Chondrocyte (in vitro differentiated cells): ENCODE measurements at regions not wholly inside any gene's neighbourhood (a gene's known extent, or its start where the extent isn't known, plus 50 kb on each side); places are given as distances from the start of the nearest gene placed in this dataset.

Experiments used
- DNase-seq: peaks from one replicate; pipeline ENCODE4 v3.0.0; 2021; ENCODE audit warnings: mixed read lengths, low spot score
- H3K27ac Mint-ChIP-seq: one replicate; pipeline ENCODE4 v1.8.0; 2021; ENCODE audit warnings: mild to moderate bottlenecking, moderate library complexity, mixed read lengths; ENCODE audit not compliant: unreplicated experiment
- H3K27me3 Mint-ChIP-seq: 2 replicates; pipeline ENCODE4 v1.8.0; 2021; ENCODE audit warnings: low read depth, mixed read lengths
- H3K36me3 Mint-ChIP-seq: 2 replicates; pipeline ENCODE4 v1.8.0; 2021; ENCODE audit warnings: low read depth, mixed read lengths
- H3K4me1 Mint-ChIP-seq: 2 replicates; pipeline ENCODE4 v1.8.0; 2021; ENCODE audit warnings: low read depth, mild to moderate bottlenecking, mixed read lengths
- H3K4me3 Mint-ChIP-seq: one replicate; pipeline ENCODE4 v1.8.0; 2021; ENCODE audit warnings: mild to moderate bottlenecking, moderate library complexity, mixed read lengths; ENCODE audit not compliant: unreplicated experiment
- H3K9me3 Mint-ChIP-seq: 2 replicates; pipeline ENCODE4 v1.8.0; 2021; ENCODE audit warnings: low read depth, mixed read lengths
- CTCF ChIP-seq: fragments of 200-600 bp; sonication (generic); IDR thresholded peaks from 2 replicates; pipeline ENCODE4 v1.5.0; 2021; ENCODE audit warnings: antibody characterized with exemption, mild to moderate bottlenecking, moderate library complexity

- Mint-ChIP-seq H3K4me1 (no peaks in the 10 kb centered on the region), H3K27me3 (peaks cover 10% of the 10 kb centered on the region), H3K27ac (no peak overlapping the region), H3K9me3 (no peaks in the 10 kb centered on the region), H3K36me3 (no peaks in the 10 kb centered on the region), H3K4me3 (no peak overlapping the region)
- no peak for TF ChIP-seq CTCF
- no peak for DNase-seq
Measured at GRCh38 chr3:117485841-117486240, 776.3 kb downstream of the TUSC7 start.

- H3K36me3 Mint-ChIP-seq: no peaks in the 10 kb centered on the region
- no peak for DNase-seq
- H3K27me3 Mint-ChIP-seq: peaks cover 10% of the 10 kb centered on the region
- H3K4me3 Mint-ChIP-seq: no peak overlapping the region
- H3K27ac Mint-ChIP-seq: no peak overlapping the region
- H3K9me3 Mint-ChIP-seq: no peaks in the 10 kb centered on the region
- no peaks in the 10 kb centered on the region for H3K4me1 Mint-ChIP-seq
- no peak for TF ChIP-seq CTCF
Measured at GRCh38 chr3:117486719-117487716, 777.4 kb downstream of the TUSC7 start.

- Mint-ChIP-seq H3K36me3 (no peaks in the 10 kb centered on the region), H3K27me3 (peaks cover 15% of the 10 kb centered on the region), H3K4me1 (no peaks in the 10 kb centered on the region), H3K9me3 (no peaks in the 10 kb centered on the region), H3K4me3 (no peak overlapping the region), H3K27ac (no peak overlapping the region)
- no peak for TF ChIP-seq CTCF
- DNase-seq: no peak
Measured at GRCh38 chr3:117488983-117489382, 779.4 kb downstream of the TUSC7 start.

GRCh38 chr3:117489663-117490079 lies 780.1 kb downstream of the TUSC7 start:
- no peak for DNase-seq
- H3K9me3 Mint-ChIP-seq: no peaks in the 10 kb centered on the region
- no peak for TF ChIP-seq CTCF
- no peak overlapping the region for H3K27ac Mint-ChIP-seq
- no peak overlapping the region for H3K4me3 Mint-ChIP-seq
- H3K36me3 Mint-ChIP-seq: no peaks in the 10 kb centered on the region
- H3K4me1 Mint-ChIP-seq: no peaks in the 10 kb centered on the region
- peaks cover 15% of the 10 kb centered on the region for H3K27me3 Mint-ChIP-seq

- TF ChIP-seq CTCF: no peak
- DNase-seq: no peak
- peaks cover 15% of the 10 kb centered on the region for H3K27me3 Mint-ChIP-seq
- H3K27ac Mint-ChIP-seq: no peak overlapping the region
- H3K4me1 Mint-ChIP-seq: no peaks in the 10 kb centered on the region
- H3K4me3 Mint-ChIP-seq: no peak overlapping the region
- H3K36me3 Mint-ChIP-seq: no peaks in the 10 kb centered on the region
- no peaks in the 10 kb centered on the region for H3K9me3 Mint-ChIP-seq
Measured at GRCh38 chr3:117490716-117491115, 781.1 kb downstream of the TUSC7 start.
